ENCODE measurements at regions not wholly inside any gene's neighbourhood (a gene's known extent, or its start where the extent isn't known, plus 50 kb on each side); places are given as distances from the start of the nearest gene placed in this dataset.

DNA sequence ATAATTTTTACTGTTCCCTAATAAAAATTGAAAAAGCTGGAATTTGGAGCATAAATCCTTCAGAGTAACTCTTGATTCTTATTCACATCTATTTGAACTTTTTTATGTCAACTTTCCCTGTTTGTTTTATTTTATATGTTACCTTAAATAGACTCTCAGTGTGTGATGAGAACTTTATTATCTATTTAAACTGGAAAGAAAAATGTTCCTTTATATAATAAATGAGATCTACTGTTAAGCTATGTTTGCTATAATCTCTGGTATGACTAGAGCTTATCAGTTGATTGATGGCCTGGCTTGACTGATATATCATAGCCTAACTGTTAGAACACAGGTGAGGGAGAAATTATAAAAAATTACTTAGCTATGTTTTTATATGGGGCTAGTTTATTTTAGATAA lies 330.6 kb upstream of the EPHA6 start:
- H3K9me3 ChIP-seq: no peaks in the 10 kb centered on the region
- no peaks in the 10 kb centered on the region for H3K36me3 ChIP-seq
- TF ChIP-seq, protein P1, sequence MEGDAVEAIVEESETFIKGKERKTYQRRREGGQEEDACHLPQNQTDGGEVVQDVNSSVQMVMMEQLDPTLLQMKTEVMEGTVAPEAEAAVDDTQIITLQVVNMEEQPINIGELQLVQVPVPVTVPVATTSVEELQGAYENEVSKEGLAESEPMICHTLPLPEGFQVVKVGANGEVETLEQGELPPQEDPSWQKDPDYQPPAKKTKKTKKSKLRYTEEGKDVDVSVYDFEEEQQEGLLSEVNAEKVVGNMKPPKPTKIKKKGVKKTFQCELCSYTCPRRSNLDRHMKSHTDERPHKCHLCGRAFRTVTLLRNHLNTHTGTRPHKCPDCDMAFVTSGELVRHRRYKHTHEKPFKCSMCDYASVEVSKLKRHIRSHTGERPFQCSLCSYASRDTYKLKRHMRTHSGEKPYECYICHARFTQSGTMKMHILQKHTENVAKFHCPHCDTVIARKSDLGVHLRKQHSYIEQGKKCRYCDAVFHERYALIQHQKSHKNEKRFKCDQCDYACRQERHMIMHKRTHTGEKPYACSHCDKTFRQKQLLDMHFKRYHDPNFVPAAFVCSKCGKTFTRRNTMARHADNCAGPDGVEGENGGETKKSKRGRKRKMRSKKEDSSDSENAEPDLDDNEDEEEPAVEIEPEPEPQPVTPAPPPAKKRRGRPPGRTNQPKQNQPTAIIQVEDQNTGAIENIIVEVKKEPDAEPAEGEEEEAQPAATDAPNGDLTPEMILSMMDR (IDR thresholded peaks at IDR 0.05): no peak
- no peak for TF ChIP-seq POLR2A (IDR thresholded peaks at IDR 0.05)
- no peaks in the 10 kb centered on the region for H3K27me3 ChIP-seq
- no peak for DNase-seq
- no peak overlapping the region for H3K4me3 ChIP-seq
- H3K4me1 ChIP-seq: no peaks in the 10 kb centered on the region
- intact Hi-C loops (cut with DNase I): no loop called here
- H3K27ac ChIP-seq: no peak overlapping the region

DNA sequence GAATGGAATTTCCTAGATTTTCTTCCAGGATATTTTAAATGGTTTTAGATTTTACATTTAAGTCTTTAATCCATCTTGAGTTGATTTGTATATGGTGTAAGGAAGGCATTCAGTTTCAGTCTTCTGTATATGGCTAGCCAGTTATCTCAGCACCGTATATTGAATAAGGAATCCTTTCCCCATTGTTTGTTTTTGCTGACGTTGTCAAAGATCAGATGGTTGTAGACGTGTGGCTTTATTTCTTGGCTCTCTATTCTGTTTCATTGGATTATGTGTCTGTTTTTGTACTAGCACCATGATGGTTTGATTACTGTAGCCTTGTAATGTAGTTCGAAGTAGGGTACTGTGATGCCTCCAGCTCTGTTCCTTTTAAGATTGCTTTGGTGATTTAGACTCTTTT lies 325.7 kb upstream of the EPHA6 start:
- Histone ChIP-seq H3K4me3 (no peak overlapping the region), H3K4me1 (no peaks in the 10 kb centered on the region), H3K27ac (no peak overlapping the region), H3K9me3 (peaks cover 0 to 4% (median 0%) of the 10 kb centered on the region in 3 donors), H3K36me3 (no peaks in the 10 kb centered on the region), H3K27me3 (no peaks in the 10 kb centered on the region)
- 50 to 68% methylated on average over 4 of the region's 4 CpGs for WGBS, 2 donors
- TF ChIP-seq, protein P1 (IDR thresholded peaks at IDR 0.05): no peak
- TF ChIP-seq POLR2A (IDR thresholded peaks at IDR 0.05): no peak
- intact Hi-C loops (cut with DNase I): no loop called here
- no peak for DNase-seq

DNA sequence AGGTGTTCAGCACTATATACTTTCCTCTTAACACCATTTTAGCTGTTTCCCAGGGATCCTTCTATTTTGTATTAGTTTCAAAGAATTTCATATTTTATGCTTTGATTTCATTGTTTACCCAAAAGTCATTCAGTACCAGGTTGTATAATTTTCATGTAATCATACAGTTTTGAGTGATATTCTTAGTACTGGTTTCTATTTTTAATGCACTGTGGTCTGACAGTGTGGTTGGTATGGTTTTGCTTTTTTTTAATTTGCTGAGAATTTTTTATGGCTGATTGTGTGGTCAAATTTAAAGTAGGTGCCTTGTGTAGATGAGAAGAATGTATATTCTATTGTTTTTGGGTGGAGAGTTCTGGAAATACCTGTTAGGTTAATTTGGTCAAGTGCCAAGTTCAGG lies 323.4 kb upstream of the EPHA6 start:
- Histone ChIP-seq H3K36me3 (no peaks in the 10 kb centered on the region), H3K27ac (no peak overlapping the region), H3K27me3 (no peaks in the 10 kb centered on the region), H3K4me1 (no peaks in the 10 kb centered on the region), H3K9me3 (peaks cover 0 to 4% (median 0%) of the 10 kb centered on the region in 3 donors), H3K4me3 (no peak overlapping the region)
- DNase-seq: no peak
- intact Hi-C loops (cut with DNase I): no loop called here
- TF ChIP-seq, protein P1 (IDR thresholded peaks at IDR 0.05): no peak
- TF ChIP-seq POLR2A (IDR thresholded peaks at IDR 0.05): no peak

DNA sequence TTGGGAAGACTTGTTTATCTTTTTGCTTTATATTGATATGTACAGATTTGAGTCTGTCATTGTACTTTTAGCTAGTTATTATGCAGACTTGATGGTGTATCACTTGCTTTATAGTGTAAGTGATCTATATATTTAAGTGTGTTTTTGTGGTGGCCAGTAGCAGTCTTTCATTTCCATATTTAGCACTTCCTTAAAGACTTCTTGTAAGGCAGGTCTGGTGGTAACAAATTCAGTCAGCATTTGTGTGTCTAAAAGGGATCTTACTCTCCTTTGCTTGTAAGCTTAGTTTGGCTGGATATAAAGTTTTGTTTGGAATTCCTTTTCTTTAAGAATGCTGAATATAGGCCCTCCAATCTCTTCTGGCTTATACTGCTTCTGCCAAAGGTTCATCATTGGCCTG lies 322.5 kb upstream of the EPHA6 start:
- H3K27ac ChIP-seq: no peak overlapping the region
- H3K36me3 ChIP-seq: no peaks in the 10 kb centered on the region
- no peaks in the 10 kb centered on the region for H3K4me1 ChIP-seq
- peaks cover 0 to 4% (median 0%) of the 10 kb centered on the region in 3 donors for H3K9me3 ChIP-seq
- DNase-seq: no peak
- TF ChIP-seq, protein P1 (IDR thresholded peaks at IDR 0.05): no peak
- no peak for TF ChIP-seq POLR2A (IDR thresholded peaks at IDR 0.05)
- no peaks in the 10 kb centered on the region for H3K27me3 ChIP-seq
- intact Hi-C loops (cut with DNase I): no loop called here
- H3K4me3 ChIP-seq: no peak overlapping the region

DNA sequence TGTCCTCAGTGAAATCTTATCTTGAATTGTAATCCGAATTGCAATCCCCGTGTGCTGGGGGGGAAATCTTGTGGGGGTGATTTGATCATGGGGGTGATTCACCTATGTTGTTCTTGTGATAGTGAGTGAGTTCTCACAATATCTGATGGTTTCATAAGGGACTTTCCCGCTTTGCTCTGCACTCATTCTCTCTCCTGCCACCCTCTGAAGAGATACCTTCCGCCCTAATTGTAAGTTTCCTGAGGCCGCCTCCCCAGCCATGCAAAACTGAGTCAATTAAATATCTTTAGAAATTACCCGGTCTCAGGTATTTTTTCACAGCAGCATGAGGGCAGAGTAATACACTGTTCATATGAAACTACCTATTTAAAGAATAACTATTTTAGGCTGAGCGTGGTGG lies 304.1 kb upstream of the EPHA6 start:
- WGBS, 2 donors: 79 to 93% methylated on average over 7 of the region's 7 CpGs
- intact Hi-C loops (cut with DNase I): no loop called here

More for the DNA sequence above, 304.1 kb upstream of the EPHA6 start:
- DNase-seq: no peak
- TF ChIP-seq POLR2A (IDR thresholded peaks at IDR 0.05): no peak
- TF ChIP-seq, protein P1 (IDR thresholded peaks at IDR 0.05): no peak
- Histone ChIP-seq H3K9me3 (no peaks in the 10 kb centered on the region), H3K27ac (no peak overlapping the region), H3K4me3 (no peak overlapping the region), H3K4me1 (no peaks in the 10 kb centered on the region), H3K36me3 (no peaks in the 10 kb centered on the region), H3K27me3 (no peaks in the 10 kb centered on the region)

Data from esophagus squamous epithelium (tissue), 5 donors.